ENCODE measurements at regions not wholly inside any gene's neighbourhood (a gene's known extent, or its start where the extent isn't known, plus 50 kb on each side); places are given as distances from the start of the nearest gene placed in this dataset.

DNA sequence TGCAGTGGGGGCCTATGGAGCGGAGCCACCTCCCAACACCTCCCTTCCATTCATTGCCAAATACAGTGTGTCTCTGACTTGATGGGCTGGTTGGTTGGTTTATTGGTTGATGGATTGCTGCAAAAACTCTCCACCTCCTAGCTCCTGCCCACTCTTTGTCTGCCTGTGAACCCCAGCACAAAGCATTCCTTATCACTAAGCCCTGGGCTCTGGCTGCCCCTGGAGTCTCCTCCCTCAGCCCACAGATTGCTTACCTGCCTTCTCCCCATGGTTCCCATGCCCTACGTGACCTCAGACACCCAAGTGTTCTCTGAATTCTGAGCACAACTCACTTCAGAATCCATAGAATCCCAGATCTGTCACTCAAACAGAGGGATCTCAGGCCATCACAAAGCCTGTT is 139.1 kb upstream of the TPM1 start:
- TF ChIP-seq, protein P1, sequence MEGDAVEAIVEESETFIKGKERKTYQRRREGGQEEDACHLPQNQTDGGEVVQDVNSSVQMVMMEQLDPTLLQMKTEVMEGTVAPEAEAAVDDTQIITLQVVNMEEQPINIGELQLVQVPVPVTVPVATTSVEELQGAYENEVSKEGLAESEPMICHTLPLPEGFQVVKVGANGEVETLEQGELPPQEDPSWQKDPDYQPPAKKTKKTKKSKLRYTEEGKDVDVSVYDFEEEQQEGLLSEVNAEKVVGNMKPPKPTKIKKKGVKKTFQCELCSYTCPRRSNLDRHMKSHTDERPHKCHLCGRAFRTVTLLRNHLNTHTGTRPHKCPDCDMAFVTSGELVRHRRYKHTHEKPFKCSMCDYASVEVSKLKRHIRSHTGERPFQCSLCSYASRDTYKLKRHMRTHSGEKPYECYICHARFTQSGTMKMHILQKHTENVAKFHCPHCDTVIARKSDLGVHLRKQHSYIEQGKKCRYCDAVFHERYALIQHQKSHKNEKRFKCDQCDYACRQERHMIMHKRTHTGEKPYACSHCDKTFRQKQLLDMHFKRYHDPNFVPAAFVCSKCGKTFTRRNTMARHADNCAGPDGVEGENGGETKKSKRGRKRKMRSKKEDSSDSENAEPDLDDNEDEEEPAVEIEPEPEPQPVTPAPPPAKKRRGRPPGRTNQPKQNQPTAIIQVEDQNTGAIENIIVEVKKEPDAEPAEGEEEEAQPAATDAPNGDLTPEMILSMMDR (IDR thresholded peaks at IDR 0.05) = no peak
- TF ChIP-seq POLR2A (IDR thresholded peaks at IDR 0.05) = no peak
- TF ChIP-seq POLR2AphosphoS5 (IDR thresholded peaks at IDR 0.05) = no peak
- no peak for TF ChIP-seq EP300 (IDR thresholded peaks at IDR 0.05)
